Kidney (tissue), 13 donors: ENCODE measurements at regions not wholly inside any gene's neighbourhood (a gene's known extent, or its start where the extent isn't known, plus 50 kb on each side); places are given as distances from the start of the nearest gene placed in this dataset.
A peak's percentile ranks its signal among the peaks of the same experiment; 100 is the strongest.

ENCODE experiments used
- DNase-seq, 5 donors: peaks; one replicate each; pipeline ENCODE4 v3.0.0-alpha.2; 2013 to 2020
- FAIRE-seq: peaks from 2 replicates; lab custom pipeline; 2012; peaks lifted over from hg19 to GRCh38; lab: Jason Lieb, UNC
- H3K27ac ChIP-seq, 2 donors: one replicate each; pipeline ENCODE4 v1.7.0; 2013; ENCODE audit warnings: low read depth in 2 of 2, low read length in 2 of 2, inconsistent platforms in 1 of 2
- H3K27me3 ChIP-seq: one replicate; pipeline ENCODE4 v1.7.1; 2013; ENCODE audit warnings: low read length, inconsistent platforms; ENCODE audit not compliant: control insufficient read depth, insufficient read depth
- H3K36me3 ChIP-seq, 3 donors: one replicate each; pipeline versions ENCODE4 v1.7.0 to v1.7.1; 2013; ENCODE audit warnings: low read length in 3 of 3, control low read depth in 1 of 3, inconsistent platforms in 1 of 3; ENCODE audit not compliant: insufficient read depth in 3 of 3, control insufficient read depth in 2 of 3
- H3K4me1 ChIP-seq, 3 donors: one replicate each; pipeline versions ENCODE4 v1.7.0 to v1.7.1; 2013; ENCODE audit warnings: low read length in 3 of 3, inconsistent platforms in 1 of 3, low read depth in 1 of 3; ENCODE audit not compliant: control insufficient read depth in 2 of 3, insufficient read depth in 2 of 3
- H3K4me3 ChIP-seq, 3 donors: one replicate each; pipeline versions ENCODE4 v1.7.0 to v1.8.1; 2013; ENCODE audit warnings: low read length in 3 of 3, control low read depth in 1 of 3, inconsistent platforms in 1 of 3
- H3K9ac ChIP-seq, 3 donors: one replicate each; pipeline versions ENCODE4 v1.7.0 to v1.7.1; 2013; ENCODE audit warnings: low read length in 3 of 3, control low read depth in 1 of 3, inconsistent platforms in 1 of 3
- H3K9me3 ChIP-seq, 3 donors: one replicate each; pipeline versions ENCODE4 v1.7.0 to v1.7.1; 2013; ENCODE audit warnings: low read length in 3 of 3, control low read depth in 1 of 3, inconsistent platforms in 1 of 3; ENCODE audit not compliant: control insufficient read depth in 2 of 3, insufficient read depth in 1 of 3
- CTCF ChIP-seq: IDR thresholded peaks from 3 replicates; pipeline ENCODE4 v1.5.1; 2012; ENCODE audit warnings: mild to moderate bottlenecking, moderate library complexity, borderline replicate concordance; ENCODE audit not compliant: insufficient read depth; ENCODE audit errors: extremely low read depth
- intact Hi-C: fragments of 100-400 bp; cut with DNase I; formaldehyde crosslinking; loops from one replicate; pipeline ENCODE4 v1.11.1; 2022
- donor health status: control.
- donor health status: control.
- donor health status: control.
- donor health status: control.
- donor health status: control.
- donor health status: DM: yes; HTN: yes; CAD: no.
- donor health status: Normal renal cell carcinoma (clear cell type).

- intact Hi-C loops, result no loop called here
- Histone ChIP-seq H3K27ac (no peak overlapping the region), H3K36me3 (no peaks in the 10 kb centered on the region), H3K9me3 (no peaks in the 10 kb centered on the region), H3K9ac (no peak overlapping the region), H3K27me3 (no peaks in the 10 kb centered on the region), H3K4me3 (no peak overlapping the region), H3K4me1 (no peaks in the 10 kb centered on the region)
- TF ChIP-seq CTCF, result no peak
- FAIRE-seq (no peak), DNase-seq (peak in 1 of 5 donors; percentile 29)
These were observed 826.9 kb upstream of the PCDH9 start for GRCh38 chr13:68056816-68057710.

GRCh38 chr13:68051910-68052309, 821.8 kb upstream of the PCDH9 start:
- FAIRE-seq (no peak), DNase-seq (no peak)
- no peak overlapping the region for H3K27ac ChIP-seq
- no peak overlapping the region for H3K4me3 ChIP-seq
- TF ChIP-seq CTCF, result no peak
- H3K36me3 ChIP-seq, result no peaks in the 10 kb centered on the region
- H3K4me1 ChIP-seq, result no peaks in the 10 kb centered on the region
- H3K9ac ChIP-seq, result no peak overlapping the region
- H3K27me3 ChIP-seq, result no peaks in the 10 kb centered on the region
- intact Hi-C loops, result no loop called here
- no peaks in the 10 kb centered on the region for H3K9me3 ChIP-seq

GRCh38 chr13:68050761-68051160, 820.6 kb upstream of the PCDH9 start:
- Histone ChIP-seq H3K36me3 (no peaks in the 10 kb centered on the region), H3K9me3 (no peaks in the 10 kb centered on the region), H3K4me3 (no peak overlapping the region), H3K27me3 (no peaks in the 10 kb centered on the region), H3K27ac (no peak overlapping the region), H3K4me1 (no peaks in the 10 kb centered on the region), H3K9ac (no peak overlapping the region)
- intact Hi-C loops, result no loop called here
- DNase-seq (no peak), FAIRE-seq (no peak)
- TF ChIP-seq CTCF, result no peak
